GM10266 (cell line): ENCODE measurements at regions not wholly inside any gene's neighbourhood (a gene's known extent, or its start where the extent isn't known, plus 50 kb on each side); places are given as distances from the start of the nearest gene placed in this dataset.

Experiments
- DNase-seq: peaks from one replicate; pipeline ENCODE4 v3.0.0; 2012; ENCODE audit errors: extremely low spot score
- TF ChIP-seq, protein P1 (sequence below): IDR thresholded peaks from 2 replicates; pipeline ENCODE4 v1.5.1; 2012; ENCODE audit warnings: mild to moderate bottlenecking, low read depth; ENCODE audit not compliant: control insufficient read depth, insufficient read depth; ENCODE audit errors: missing control alignments

DNA sequence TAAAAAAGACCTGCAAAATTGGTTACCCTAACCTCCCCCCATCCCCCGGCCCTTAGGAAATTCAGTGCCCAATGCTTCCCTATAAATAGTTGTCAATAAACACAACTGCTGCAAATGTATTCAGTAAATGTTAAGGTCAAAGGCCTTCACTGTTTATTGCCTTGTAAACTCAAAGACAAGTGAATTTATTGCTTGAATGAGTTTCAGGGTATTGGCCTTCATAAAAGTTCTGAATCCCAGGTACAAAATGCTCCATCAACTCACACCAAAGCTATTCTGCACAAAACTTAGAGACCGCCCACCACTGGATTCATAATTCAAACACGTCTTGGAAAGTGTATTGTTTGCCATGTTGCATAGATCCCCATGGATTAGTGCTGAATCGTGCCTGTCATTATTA, 63.3 kb upstream of the CDKN3 start:
- DNase-seq = no peak

DNA sequence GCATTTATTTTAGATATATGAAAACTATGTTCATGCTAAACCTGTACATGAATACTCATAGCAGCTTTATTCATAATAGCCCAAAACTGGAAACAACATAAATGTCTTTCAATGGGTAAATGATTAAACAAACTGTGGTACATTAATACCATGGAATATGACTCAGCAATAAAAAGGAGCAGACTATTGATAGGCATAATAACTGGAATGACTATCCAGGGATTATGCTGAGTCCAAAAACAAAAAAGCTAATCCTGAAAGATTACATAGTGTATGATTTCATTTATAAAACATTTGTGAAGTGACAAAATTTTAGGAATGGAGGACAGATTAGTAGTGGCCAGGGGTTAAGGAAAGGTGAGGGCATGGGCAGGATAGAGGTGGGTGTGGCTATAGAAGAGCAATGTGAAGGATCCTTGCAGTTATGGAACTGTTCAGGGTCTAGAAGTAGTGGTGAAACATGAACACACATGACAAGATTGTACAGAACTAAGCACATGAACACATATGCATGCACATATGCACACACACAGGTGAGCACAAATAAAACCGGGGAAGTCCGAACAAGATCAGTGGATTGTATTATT, 61.1 kb upstream of the CDKN3 start:
- TF ChIP-seq, protein P1, sequence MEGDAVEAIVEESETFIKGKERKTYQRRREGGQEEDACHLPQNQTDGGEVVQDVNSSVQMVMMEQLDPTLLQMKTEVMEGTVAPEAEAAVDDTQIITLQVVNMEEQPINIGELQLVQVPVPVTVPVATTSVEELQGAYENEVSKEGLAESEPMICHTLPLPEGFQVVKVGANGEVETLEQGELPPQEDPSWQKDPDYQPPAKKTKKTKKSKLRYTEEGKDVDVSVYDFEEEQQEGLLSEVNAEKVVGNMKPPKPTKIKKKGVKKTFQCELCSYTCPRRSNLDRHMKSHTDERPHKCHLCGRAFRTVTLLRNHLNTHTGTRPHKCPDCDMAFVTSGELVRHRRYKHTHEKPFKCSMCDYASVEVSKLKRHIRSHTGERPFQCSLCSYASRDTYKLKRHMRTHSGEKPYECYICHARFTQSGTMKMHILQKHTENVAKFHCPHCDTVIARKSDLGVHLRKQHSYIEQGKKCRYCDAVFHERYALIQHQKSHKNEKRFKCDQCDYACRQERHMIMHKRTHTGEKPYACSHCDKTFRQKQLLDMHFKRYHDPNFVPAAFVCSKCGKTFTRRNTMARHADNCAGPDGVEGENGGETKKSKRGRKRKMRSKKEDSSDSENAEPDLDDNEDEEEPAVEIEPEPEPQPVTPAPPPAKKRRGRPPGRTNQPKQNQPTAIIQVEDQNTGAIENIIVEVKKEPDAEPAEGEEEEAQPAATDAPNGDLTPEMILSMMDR = no peak
- no peak for DNase-seq

More for the DNA sequence above, 63.3 kb upstream of the CDKN3 start:
- TF ChIP-seq, protein P1 = no peak

DNA sequence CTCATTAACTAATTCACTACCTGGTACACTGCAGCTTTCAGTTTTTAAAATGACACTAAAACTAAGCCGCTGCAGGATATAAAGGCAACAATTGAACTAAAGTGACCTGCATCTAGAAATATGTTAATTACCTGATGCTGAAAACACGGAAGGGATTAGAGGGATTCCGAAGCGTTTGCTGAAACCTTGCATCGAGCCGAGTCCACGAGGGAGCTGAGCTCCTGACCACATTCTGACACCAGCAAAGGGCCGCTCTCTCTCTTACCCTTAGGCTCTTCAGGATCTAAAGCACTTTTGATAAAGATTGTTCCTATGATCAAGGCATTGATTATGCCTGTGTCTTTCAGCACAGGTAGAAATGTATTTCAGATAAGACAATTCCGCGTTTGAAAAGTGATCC, 59.5 kb upstream of the CDKN3 start:
- DNase-seq = no peak
- TF ChIP-seq, protein P1 = no peak

DNA sequence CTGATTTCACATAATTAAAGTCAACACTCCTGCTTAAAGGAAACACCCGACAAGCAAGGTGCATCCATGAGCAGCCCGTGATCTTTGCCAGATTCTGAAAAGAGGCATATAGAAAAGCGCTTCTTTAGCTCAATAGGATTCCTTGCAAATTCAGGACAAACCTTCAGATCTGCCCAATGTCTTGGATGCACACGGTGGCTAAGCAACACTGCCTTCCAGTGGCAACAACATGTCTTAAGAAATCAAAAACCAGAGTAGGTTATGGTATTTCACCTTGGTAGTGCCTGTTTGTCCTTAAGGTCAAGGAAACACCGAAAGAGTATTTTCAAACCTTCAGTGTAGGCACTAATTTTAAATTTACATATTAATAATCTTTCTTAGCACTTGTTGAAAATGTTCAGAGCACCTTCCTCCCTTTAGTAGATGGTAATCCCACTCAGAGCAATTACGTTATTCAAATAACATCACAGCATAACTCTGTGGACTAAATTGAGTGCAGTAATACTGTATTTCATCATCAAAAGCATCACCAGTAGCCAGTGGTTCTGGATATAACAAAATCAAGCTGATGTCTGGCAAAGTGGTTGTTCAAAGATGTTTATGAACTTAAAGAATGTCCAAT, 58.0 kb upstream of the CDKN3 start:
- TF ChIP-seq, protein P1 = peak; percentile 45
- no peak for DNase-seq

DNA sequence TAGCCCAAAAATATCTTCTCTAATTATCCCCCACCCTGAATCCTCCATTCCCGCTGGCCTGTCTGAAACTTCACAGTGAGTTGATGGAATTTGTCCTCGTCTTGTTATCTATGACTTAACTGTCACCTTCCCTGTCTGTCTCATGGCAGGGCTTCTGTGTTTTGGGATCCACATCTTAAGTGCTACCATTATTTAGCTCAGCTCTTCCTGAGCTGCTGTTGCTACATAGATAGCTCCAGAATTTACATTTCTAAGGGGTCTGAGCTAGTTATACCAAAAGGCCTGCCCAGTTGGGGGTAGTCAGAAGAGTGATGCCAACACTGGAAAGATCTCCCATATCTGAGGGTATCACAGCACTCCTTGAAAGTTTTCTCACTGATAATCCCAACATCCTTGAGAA, 57.0 kb upstream of the CDKN3 start:
- DNase-seq = no peak
- TF ChIP-seq, protein P1 = no peak

DNA sequence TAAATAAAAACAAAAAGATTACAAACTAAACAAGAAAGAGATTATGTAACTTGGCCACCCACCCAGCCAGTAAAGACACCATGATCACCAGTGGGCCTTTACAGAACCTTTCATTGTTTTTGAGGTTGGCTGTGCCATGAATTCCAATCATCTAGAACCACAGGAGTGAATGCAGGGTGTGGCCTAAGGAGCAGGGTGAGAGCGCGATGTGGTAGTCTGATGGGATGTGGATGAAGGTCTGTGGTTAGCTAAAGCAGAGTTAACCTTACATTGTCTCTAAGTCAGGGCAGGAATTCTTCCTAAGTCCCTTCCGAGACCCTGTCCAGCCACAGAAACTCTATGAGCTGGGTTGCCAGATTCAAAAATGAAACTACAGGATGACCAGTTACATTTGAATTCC, 54.0 kb upstream of the CDKN3 start:
- DNase-seq = no peak
- TF ChIP-seq, protein P1 = no peak
